ENCODE measurements at regions not wholly inside any gene's neighbourhood (a gene's known extent, or its start where the extent isn't known, plus 50 kb on each side); places are given as distances from the start of the nearest gene placed in this dataset.

- 55 to 73% methylated on average over 4 of the region's 4 CpGs for WGBS, 2 donors
Observed at GRCh38 chr12:76152181-76152807, 67.8 kb upstream of the NAP1L1 start.

GRCh38 chr12:76144245-76144549 is 59.7 kb upstream of the NAP1L1 start:
- intact Hi-C loops (cut with DNase I): no loop called here
- Histone ChIP-seq H3K36me3 (no peaks in the 10 kb centered on the region), H3K4me3 (no peak overlapping the region), H3K9me3 (no peaks in the 10 kb centered on the region), H3K27ac (no peak overlapping the region), H3K27me3 (no peaks in the 10 kb centered on the region), H3K4me1 (no peaks in the 10 kb centered on the region)
- TF ChIP-seq POLR2A (IDR thresholded peaks at IDR 0.05): no peak
- no peak for TF ChIP-seq CTCF (IDR thresholded peaks at IDR 0.05)
- 13 to 25% methylated on average over 1 of the region's 1 CpG for WGBS, 2 donors
- DNase-seq: no peak

More at GRCh38 chr12:76152181-76152807, 67.8 kb upstream of the NAP1L1 start:
- H3K4me3 ChIP-seq: no peak overlapping the region
- H3K4me1 ChIP-seq: no peaks in the 10 kb centered on the region
- H3K27me3 ChIP-seq: no peaks in the 10 kb centered on the region
- TF ChIP-seq CTCF (IDR thresholded peaks at IDR 0.05): no peak
- TF ChIP-seq POLR2A (IDR thresholded peaks at IDR 0.05): no peak
- intact Hi-C loops (cut with DNase I): no loop called here
- DNase-seq: no peak
- H3K9me3 ChIP-seq: no peaks in the 10 kb centered on the region
- no peak overlapping the region for H3K27ac ChIP-seq
- no peaks in the 10 kb centered on the region for H3K36me3 ChIP-seq

- TF ChIP-seq POLR2A (IDR thresholded peaks at IDR 0.05) (no peak), CTCF (IDR thresholded peaks at IDR 0.05) (no peak)
Observed at GRCh38 chr12:76143343-76144244, 59.1 kb upstream of the NAP1L1 start.

GRCh38 chr12:76142305-76142704 is 57.8 kb upstream of the NAP1L1 start:
- intact Hi-C loops (cut with DNase I): no loop called here
- DNase-seq: no peak
- H3K4me1 ChIP-seq: no peaks in the 10 kb centered on the region
- WGBS, 2 donors: 26 to 40% methylated on average over 3 of the region's 3 CpGs
- no peaks in the 10 kb centered on the region for H3K27me3 ChIP-seq
- no peaks in the 10 kb centered on the region for H3K9me3 ChIP-seq
- TF ChIP-seq CTCF (IDR thresholded peaks at IDR 0.05) (no peak), POLR2A (IDR thresholded peaks at IDR 0.05) (no peak)
- no peaks in the 10 kb centered on the region for H3K36me3 ChIP-seq
- no peak overlapping the region for H3K4me3 ChIP-seq
- no peak overlapping the region for H3K27ac ChIP-seq

More at GRCh38 chr12:76143343-76144244, 59.1 kb upstream of the NAP1L1 start:
- no peak for DNase-seq
- no peaks in the 10 kb centered on the region for H3K36me3 ChIP-seq
- 48 to 52% methylated on average over 5 to 6 of the region's 6 CpGs for WGBS, 2 donors
- H3K27ac ChIP-seq: no peak overlapping the region
- H3K4me3 ChIP-seq: no peak overlapping the region
- H3K27me3 ChIP-seq: no peaks in the 10 kb centered on the region
- intact Hi-C loops (cut with DNase I): no loop called here
- no peaks in the 10 kb centered on the region for H3K4me1 ChIP-seq
- H3K9me3 ChIP-seq: no peaks in the 10 kb centered on the region

GRCh38 chr12:76138656-76139055 is 54.2 kb upstream of the NAP1L1 start:
- WGBS, 2 donors: 92 to 95% methylated on average over 2 of the region's 2 CpGs
- Histone ChIP-seq H3K4me3 (no peak overlapping the region), H3K27me3 (no peaks in the 10 kb centered on the region), H3K27ac (no peak overlapping the region), H3K4me1 (no peaks in the 10 kb centered on the region), H3K36me3 (no peaks in the 10 kb centered on the region), H3K9me3 (no peaks in the 10 kb centered on the region)
- DNase-seq: no peak
- no peak for TF ChIP-seq POLR2A (IDR thresholded peaks at IDR 0.05)
- TF ChIP-seq CTCF (IDR thresholded peaks at IDR 0.05): no peak
- intact Hi-C loops (cut with DNase I): no loop called here

All from esophagus squamous epithelium (tissue), 5 donors.